Brain microvascular endothelial cell (primary cell): ENCODE measurements at regions not wholly inside any gene's neighbourhood (a gene's known extent, or its start where the extent isn't known, plus 50 kb on each side); places are given as distances from the start of the nearest gene placed in this dataset.

Experiments
- DNase-seq: peaks from one replicate; pipeline ENCODE4 v3.0.0-alpha.2; 2020
- H3K27ac ChIP-seq: fragments of 250-450 bp; sonication (Bioruptor Pico); 2 replicates; pipeline ENCODE4 v1.5.1; 2020; ENCODE audit warnings: mild to moderate bottlenecking, moderate library complexity
- H3K27me3 ChIP-seq: fragments of 250-450 bp; sonication (Bioruptor Pico); replicated peaks from 2 replicates; pipeline ENCODE4 v1.5.1; 2020; ENCODE audit warnings: mild to moderate bottlenecking
- H3K36me3 ChIP-seq: fragments of 250-450 bp; sonication (Bioruptor Pico); replicated peaks from 2 replicates; pipeline ENCODE4 v1.5.1; 2020; ENCODE audit warnings: mild to moderate bottlenecking
- H3K4me3 ChIP-seq: 2 replicates; pipeline ENCODE4 v1.5.1; 2011; ENCODE audit warnings: low read depth, mild to moderate bottlenecking, control low read depth, low read length, moderate library complexity
- CTCF ChIP-seq: IDR thresholded peaks from 2 replicates; pipeline ENCODE4 v1.5.1; 2011; ENCODE audit warnings: low read depth, mild to moderate bottlenecking, moderate library complexity, low read length, control low read depth, inconsistent platforms; ENCODE audit errors: missing control alignments
- in situ Hi-C: cut with HindIII; loops from 2 replicates; pipeline ENCODE4 v1.10.0; 2017; ENCODE audit warnings: low sequenced_read_pairs, low pct_ligation_motif_present

GRCh38 chr12:19036673-19037357 is 92.7 kb upstream of the PLEKHA5 start:
- in situ Hi-C loops = no loop called here
- Histone ChIP-seq H3K27ac (no peak overlapping the region), H3K4me3 (no peak overlapping the region), H3K36me3 (no peaks in the 10 kb centered on the region), H3K27me3 (no peaks in the 10 kb centered on the region)
- TF ChIP-seq CTCF = no peak
- peak; percentile 39 for DNase-seq

DNA sequence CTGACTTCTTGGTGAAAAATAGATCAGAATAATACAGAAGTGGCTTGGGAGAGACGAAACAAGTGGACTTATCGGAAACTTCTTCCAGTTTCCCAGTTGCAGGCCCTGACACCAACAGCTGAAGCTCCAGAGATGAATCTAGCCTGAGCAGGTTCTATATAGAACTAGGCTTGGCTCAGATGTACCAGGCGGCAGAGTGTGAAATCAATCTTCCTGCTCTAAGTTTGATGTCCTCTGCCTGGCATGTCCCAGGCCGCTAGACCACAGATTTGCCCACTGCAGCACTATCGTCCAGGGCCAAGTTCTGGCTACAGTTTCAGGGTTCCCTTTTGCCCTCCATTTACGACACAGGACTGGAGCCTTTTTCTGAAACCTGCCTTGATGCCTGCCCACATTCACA is 91.3 kb upstream of the PLEKHA5 start:
- H3K36me3 ChIP-seq = no peaks in the 10 kb centered on the region
- no peaks in the 10 kb centered on the region for H3K27me3 ChIP-seq
- no peak overlapping the region for H3K4me3 ChIP-seq
- no peak for TF ChIP-seq CTCF
- DNase-seq = no peak
- H3K27ac ChIP-seq = no peak overlapping the region
- in situ Hi-C loops = no loop called here

- Histone ChIP-seq H3K4me3 (no peak overlapping the region), H3K27ac (no peak overlapping the region), H3K27me3 (no peaks in the 10 kb centered on the region), H3K36me3 (no peaks in the 10 kb centered on the region)
- TF ChIP-seq CTCF = no peak
- no peak for DNase-seq
- in situ Hi-C loops = no loop called here
These were observed 90.0 kb upstream of the PLEKHA5 start for GRCh38 chr12:19039515-19039914.

DNA sequence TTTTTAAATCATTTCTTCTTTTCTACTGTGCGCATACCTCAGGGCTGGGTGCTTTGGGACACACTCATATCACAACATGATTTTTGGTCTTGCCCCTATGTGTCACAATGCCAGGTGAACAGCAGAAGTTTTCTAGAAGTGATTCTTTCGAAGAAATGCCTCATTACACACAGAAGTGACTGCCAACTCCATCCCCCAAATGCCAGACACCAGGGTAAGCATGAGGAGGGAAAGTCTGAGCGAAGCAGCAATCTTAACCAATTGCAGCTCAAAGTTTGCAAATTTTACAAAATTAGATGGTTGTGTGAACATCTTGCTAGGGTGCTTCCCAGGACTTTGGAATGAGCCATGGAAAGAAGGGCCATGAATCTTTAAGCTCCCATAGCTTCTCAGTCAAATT is 87.3 kb upstream of the PLEKHA5 start:
- in situ Hi-C loops = no loop called here
- Histone ChIP-seq H3K4me3 (no peak overlapping the region), H3K27me3 (no peaks in the 10 kb centered on the region), H3K27ac (no peak overlapping the region), H3K36me3 (no peaks in the 10 kb centered on the region)
- TF ChIP-seq CTCF = no peak
- no peak for DNase-seq

GRCh38 chr12:19044430-19044829 is 85.1 kb upstream of the PLEKHA5 start:
- no peak for TF ChIP-seq CTCF
- no peak overlapping the region for H3K4me3 ChIP-seq
- no peaks in the 10 kb centered on the region for H3K27me3 ChIP-seq
- DNase-seq = no peak
- H3K27ac ChIP-seq = no peak overlapping the region
- in situ Hi-C loops = no loop called here
- no peaks in the 10 kb centered on the region for H3K36me3 ChIP-seq

DNA sequence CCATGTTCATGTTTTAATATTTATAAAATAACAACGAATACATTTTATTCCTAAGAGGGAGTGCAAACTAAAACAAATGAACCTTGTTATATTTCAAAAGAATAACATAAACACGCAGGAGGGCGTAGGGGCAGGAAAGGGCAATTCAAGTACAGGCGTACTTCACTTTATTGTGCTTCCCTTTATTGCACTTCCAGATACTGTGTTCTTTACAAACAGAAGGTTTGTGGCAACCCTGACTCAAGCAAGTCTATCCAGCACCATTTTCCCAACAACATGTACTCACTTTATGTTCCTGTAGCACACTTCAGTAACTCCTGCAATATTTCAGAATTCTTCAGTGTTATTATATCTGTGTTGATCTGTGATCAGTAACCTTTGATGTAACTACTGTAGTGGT is 84.6 kb upstream of the PLEKHA5 start:
- no peak for TF ChIP-seq CTCF
- in situ Hi-C loops = no loop called here

More for the DNA sequence above, 84.6 kb upstream of the PLEKHA5 start:
- Histone ChIP-seq H3K27me3 (no peaks in the 10 kb centered on the region), H3K4me3 (no peak overlapping the region), H3K36me3 (no peaks in the 10 kb centered on the region), H3K27ac (no peak overlapping the region)
- DNase-seq = no peak
